ENCODE measurements at regions not wholly inside any gene's neighbourhood (a gene's known extent, or its start where the extent isn't known, plus 50 kb on each side); places are given as distances from the start of the nearest gene placed in this dataset.

GRCh38 chr16:27708651-27709050 lies 158.7 kb downstream of the KATNIP start (continued):
- TF ChIP-seq CTCF (conservative IDR thresholded peaks at IDR 0.05; ENCODE audit: low read depth, low read length) (no peak), RCOR1 (IDR thresholded peaks at IDR 0.05; ENCODE audit: insufficient replicate concordance, low read length) (no peak)

- POLR2A ChIA-PET (ENCODE audit: unreplicated experiment) = no interaction called here
- no TSS peak for BruUV-seq (replicated peaks)
- WGBS, 2 experiments (ENCODE audit: extremely low coverage in 2 of 2, insufficient read length in 1 of 2) = 100% methylated on average over 1 of the region's 10 CpGs; no CpG with 5 or more reads in 1 of the 2 experiments
- Histone ChIP-seq H4K20me1 (ENCODE audit: insufficient read depth, low read length) (no peaks in the 10 kb centered on the region), H2BK5ac (ENCODE audit: low read depth, low read length, poor library complexity, severe bottlenecking) (no peak overlapping the region), H3K9me1 (ENCODE audit: insufficient read depth, low read length) (0 out of 2 replicates have a peak, but pooled peaks cover 6% of the 10 kb centered on the region), H3K27ac (ENCODE audit: insufficient read depth, low read length) (no peak overlapping the region), H2AK9ac (replicated peaks; ENCODE audit: low read depth, low read length, poor library complexity) (no peak overlapping the region), H3K9ac (ENCODE audit: low read depth, low read length) (no peak overlapping the region), H3K4me2 (ENCODE audit: low read depth, low read length) (no peak overlapping the region), H3K18ac (ENCODE audit: low read depth, low read length) (no peak overlapping the region), H3K4me1 (ENCODE audit: control insufficient read depth, insufficient read depth, low read length) (no peaks in the 10 kb centered on the region), H3K56ac (ENCODE audit: extremely low read depth, insufficient read depth, low read length) (no peak overlapping the region), H3K27me3 (ENCODE audit: control insufficient read depth, insufficient read depth, low read length) (no peaks in the 10 kb centered on the region), H4K91ac (ENCODE audit: insufficient read depth, low read depth, low read length) (no peak overlapping the region), H3K79me1 (ENCODE audit: low read depth in 1 of 2, low read length in 2 of 2) (no peaks in the 10 kb centered on the region), H2BK20ac (ENCODE audit: low read depth, low read length) (no peak overlapping the region), H3K36me3 (ENCODE audit: control insufficient read depth, insufficient read depth, low read length) (peaks cover 9% of the 10 kb centered on the region; the same call in 1 of the 2 replicates), H3K23ac (ENCODE audit: low read depth, low read length) (no peak overlapping the region), H4K5ac (ENCODE audit: low read depth, low read length) (no peak overlapping the region), H3K4ac (ENCODE audit: low read depth, low read length) (no peak overlapping the region), H3K14ac (replicated peaks; ENCODE audit: low read depth, low read length) (no peak overlapping the region), H2AFZ (replicated peaks; ENCODE audit: low read length, poor library complexity) (no peak overlapping the region), H3K4me3 (ENCODE audit: insufficient read depth, low read depth, low read length) (no peak overlapping the region), H2BK120ac (ENCODE audit: low read depth, low read length) (no peak overlapping the region), H4K8ac (ENCODE audit: low read depth in 2 of 2, low read length in 2 of 2) (no peak overlapping the region), H2BK15ac (ENCODE audit: low read depth, low read length) (no peak overlapping the region), H3K9me3 (ENCODE audit: control insufficient read depth, insufficient read depth, low read length) (no peaks in the 10 kb centered on the region), H2AK5ac (ENCODE audit: low read depth, low read length) (no peak overlapping the region)
- ATAC-seq (ENCODE audit: low read depth) (no peak), DNase-seq (no peak)
- intact Hi-C loops (cut with micrococcal nuclease) = no loop called here
- CTCF ChIA-PET = no interaction called here
- dilution Hi-C loops (cut with HindIII; ENCODE audit: low sequenced_read_pairs, unreplicated experiment) = no loop called here
- in situ Hi-C loops (cut with MboI; ENCODE audit: low sequenced_read_pairs) = no loop called here
- no peak for TF ChIP-seq ELK1 (IDR thresholded peaks at IDR 0.05; ENCODE audit: borderline replicate concordance, low read depth, low read length)
- TF ChIP-seq CTCF (conservative IDR thresholded peaks at IDR 0.05; ENCODE audit: low read depth, low read length) = no peak
- TF ChIP-seq NFE2L2 (IDR thresholded peaks at IDR 0.05; ENCODE audit: low read depth, low read length) = no peak
- TF ChIP-seq FOS (IDR thresholded peaks at IDR 0.05; ENCODE audit: low read depth, low read length) = no peak
- no peak for TF ChIP-seq SMC3 (IDR thresholded peaks at IDR 0.05; ENCODE audit: low read depth, low read length)
- TF ChIP-seq RFX5 (IDR thresholded peaks at IDR 0.05; ENCODE audit: low read depth, low read length) = no peak
- no peak for TF ChIP-seq MAFK (IDR thresholded peaks at IDR 0.05; ENCODE audit: low read depth, low read length)
- no peak for TF ChIP-seq USF2 (IDR thresholded peaks at IDR 0.05; ENCODE audit: low read depth, low read length)
- no peak for TF ChIP-seq RAD21 (IDR thresholded peaks at IDR 0.05; ENCODE audit: low read length)
- TF ChIP-seq CEBPB (IDR thresholded peaks at IDR 0.05; ENCODE audit: low read depth, low read length) = no peak
- TF ChIP-seq RCOR1 (IDR thresholded peaks at IDR 0.05; ENCODE audit: insufficient replicate concordance, low read length) = no peak
Measured at GRCh38 chr16:27712251-27712711, 162.3 kb downstream of the KATNIP start.

Data from IMR-90 (cell line).